Neural progenitor cell (in vitro differentiated cells): ENCODE measurements at regions not wholly inside any gene's neighbourhood (a gene's known extent, or its start where the extent isn't known, plus 50 kb on each side); places are given as distances from the start of the nearest gene placed in this dataset.

Experiments
- DNase-seq: peaks from one replicate; pipeline ENCODE4 v3.0.0-alpha.2; 2016; ENCODE audit warnings: low spot score
- H2AFZ ChIP-seq: fragments of 200-600 bp; sonication (generic); replicated peaks from 2 replicates; pipeline ENCODE4 v1.6.1; 2016; ENCODE audit warnings: antibody characterized with exemption
- H3F3A ChIP-seq: fragments of 200-600 bp; sonication (generic); 2 replicates; pipeline ENCODE4 v1.6.1; 2016; ENCODE audit warnings: antibody characterized with exemption, low read depth
- H3K27ac ChIP-seq: fragments of 200-600 bp; sonication (generic); 2 replicates; pipeline ENCODE4 v1.5.1; 2016; ENCODE audit warnings: mild to moderate bottlenecking
- H3K27me3 ChIP-seq: fragments of 200-600 bp; sonication (generic); 2 replicates; pipeline ENCODE4 v1.6.1; 2016; ENCODE audit warnings: mild to moderate bottlenecking, moderate library complexity
- H3K36me3 ChIP-seq: fragments of 200-600 bp; sonication (generic); 2 replicates; pipeline ENCODE4 v1.5.1; 2016
- H3K4me1 ChIP-seq: fragments of 200-600 bp; sonication (generic); 2 replicates; pipeline ENCODE4 v1.6.1; 2016; ENCODE audit warnings: mixed run types
- H3K4me2 ChIP-seq: fragments of 200-600 bp; sonication (generic); 2 replicates; pipeline ENCODE4 v1.6.1; 2016
- H3K4me3 ChIP-seq: fragments of 200-600 bp; sonication (generic); 2 replicates; pipeline ENCODE4 v1.5.1; 2016
- H3K79me2 ChIP-seq: fragments of 200-600 bp; sonication (generic); 2 replicates; pipeline ENCODE4 v1.6.1; 2016; ENCODE audit warnings: low read depth
- H3K9ac ChIP-seq: fragments of 200-600 bp; sonication (generic); 2 replicates; pipeline ENCODE4 v1.6.1; 2016
- H3K9me3 ChIP-seq: fragments of 200-600 bp; sonication (generic); 2 replicates; pipeline ENCODE4 v1.5.1; 2016; ENCODE audit warnings: low read depth
- H4K20me1 ChIP-seq: fragments of 200-600 bp; sonication (generic); 2 replicates; pipeline ENCODE4 v1.6.1; 2016; ENCODE audit warnings: low read depth
- H3K27ac Mint-ChIP-seq: 3 replicates; pipeline ENCODE4 v1.8.0; 2021; ENCODE audit warnings: mixed read lengths
- H3K27me3 Mint-ChIP-seq: 2 replicates; pipeline ENCODE4 v1.8.0; 2022; ENCODE audit warnings: low read depth, mild to moderate bottlenecking, inconsistent platforms, moderate library complexity, mixed read lengths; ENCODE audit not compliant: insufficient read depth
- H3K36me3 Mint-ChIP-seq: 3 replicates; pipeline ENCODE4 v1.8.0; 2021; ENCODE audit warnings: mixed read lengths
- H3K4me1 Mint-ChIP-seq: 3 replicates; pipeline ENCODE4 v1.8.0; 2021; ENCODE audit warnings: mixed read lengths
- H3K4me3 Mint-ChIP-seq: 3 replicates; pipeline ENCODE4 v1.8.0; 2021; ENCODE audit warnings: mild to moderate bottlenecking, moderate library complexity, mixed read lengths
- H3K9me3 Mint-ChIP-seq: 3 replicates; pipeline ENCODE4 v1.8.0; 2020; ENCODE audit warnings: mixed read lengths
- EZH2 ChIP-seq: fragments of 200-600 bp; sonication (generic); IDR thresholded peaks from 2 replicates; pipeline ENCODE4 v1.6.1; 2017; ENCODE audit warnings: antibody characterized with exemption, mild to moderate bottlenecking, moderate library complexity
- EZH2phosphoT487 ChIP-seq: fragments of 200-600 bp; sonication (generic); IDR thresholded peaks from 2 replicates; pipeline ENCODE4 v1.6.1; 2017; ENCODE audit warnings: antibody characterized with exemption
- TF ChIP-seq, protein P1 (sequence below): fragments of 200-600 bp; sonication (generic); IDR thresholded peaks from 2 replicates; pipeline ENCODE4 v1.5.1; 2017; ENCODE audit warnings: antibody characterized with exemption, mild to moderate bottlenecking

DNA sequence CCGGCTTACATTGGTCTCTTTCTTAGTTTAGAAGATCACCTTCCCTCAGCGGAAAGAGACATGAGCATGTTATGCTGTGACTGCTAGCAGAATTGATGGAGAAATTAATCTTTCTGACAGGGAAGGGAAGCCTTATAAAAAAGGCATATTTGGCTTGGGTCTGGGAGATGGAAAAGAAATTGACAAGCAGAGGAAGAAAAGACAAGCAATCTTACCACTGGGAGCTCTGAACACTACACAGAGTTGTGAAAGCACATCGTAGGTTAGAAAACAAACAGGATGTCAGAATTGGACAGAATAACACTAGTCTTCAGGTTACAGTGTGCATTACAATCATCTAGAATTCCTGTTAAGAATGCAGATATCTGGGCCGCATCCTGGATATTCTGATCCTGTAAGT is 1493.8 kb upstream of the IGFBP7 start:
- Mint-ChIP-seq H3K4me1 (no peaks in the 10 kb centered on the region), H3K27me3 (no peaks in the 10 kb centered on the region), H3K36me3 (no peaks in the 10 kb centered on the region), H3K4me3 (no peak overlapping the region), H3K9me3 (no peaks in the 10 kb centered on the region), H3K27ac (no peak overlapping the region)
- TF ChIP-seq EZH2phosphoT487, result no peak
- TF ChIP-seq EZH2, result no peak
- TF ChIP-seq, protein P1, sequence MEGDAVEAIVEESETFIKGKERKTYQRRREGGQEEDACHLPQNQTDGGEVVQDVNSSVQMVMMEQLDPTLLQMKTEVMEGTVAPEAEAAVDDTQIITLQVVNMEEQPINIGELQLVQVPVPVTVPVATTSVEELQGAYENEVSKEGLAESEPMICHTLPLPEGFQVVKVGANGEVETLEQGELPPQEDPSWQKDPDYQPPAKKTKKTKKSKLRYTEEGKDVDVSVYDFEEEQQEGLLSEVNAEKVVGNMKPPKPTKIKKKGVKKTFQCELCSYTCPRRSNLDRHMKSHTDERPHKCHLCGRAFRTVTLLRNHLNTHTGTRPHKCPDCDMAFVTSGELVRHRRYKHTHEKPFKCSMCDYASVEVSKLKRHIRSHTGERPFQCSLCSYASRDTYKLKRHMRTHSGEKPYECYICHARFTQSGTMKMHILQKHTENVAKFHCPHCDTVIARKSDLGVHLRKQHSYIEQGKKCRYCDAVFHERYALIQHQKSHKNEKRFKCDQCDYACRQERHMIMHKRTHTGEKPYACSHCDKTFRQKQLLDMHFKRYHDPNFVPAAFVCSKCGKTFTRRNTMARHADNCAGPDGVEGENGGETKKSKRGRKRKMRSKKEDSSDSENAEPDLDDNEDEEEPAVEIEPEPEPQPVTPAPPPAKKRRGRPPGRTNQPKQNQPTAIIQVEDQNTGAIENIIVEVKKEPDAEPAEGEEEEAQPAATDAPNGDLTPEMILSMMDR, result no peak
- Histone ChIP-seq H3K27ac (no peak overlapping the region), H3K79me2 (no peaks in the 10 kb centered on the region), H3F3A (no peaks in the 10 kb centered on the region), H3K36me3 (no peaks in the 10 kb centered on the region), H3K27me3 (no peaks in the 10 kb centered on the region), H4K20me1 (no peaks in the 10 kb centered on the region), H3K4me3 (no peak overlapping the region), H3K4me2 (no peak overlapping the region), H3K4me1 (no peaks in the 10 kb centered on the region), H3K9ac (no peak overlapping the region), H3K9me3 (no peaks in the 10 kb centered on the region), H2AFZ (no peak overlapping the region)
- DNase-seq, result no peak

DNA sequence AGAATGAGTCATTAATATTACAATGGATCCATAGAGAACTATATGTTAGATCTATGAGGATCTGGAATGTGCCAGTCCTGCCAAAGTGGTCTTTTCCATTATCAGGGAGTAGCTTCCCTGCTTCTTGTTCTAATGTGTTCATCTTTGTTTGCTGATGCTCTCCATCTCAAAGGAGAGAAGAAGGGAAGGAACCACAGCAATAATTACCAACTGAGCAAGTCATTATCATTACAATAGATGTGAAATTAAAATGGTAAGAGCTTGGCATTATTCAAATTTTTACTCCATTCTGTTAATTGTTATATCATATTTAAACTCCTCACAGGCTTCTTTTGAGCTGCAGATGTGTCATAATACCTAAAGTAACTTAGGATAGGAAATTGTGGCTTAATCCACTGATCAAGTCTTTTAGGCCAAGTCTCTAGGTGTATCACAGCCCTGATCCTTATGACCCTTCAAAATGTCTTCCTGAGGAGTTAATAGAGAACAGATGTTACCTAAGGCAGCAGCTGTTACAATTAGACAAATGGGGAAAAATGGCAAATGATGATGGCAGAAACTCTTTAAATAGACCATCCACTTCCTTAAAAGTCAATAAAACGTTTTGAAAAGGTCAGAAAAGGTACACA is 1492.7 kb upstream of the IGFBP7 start:
- H3K36me3 Mint-ChIP-seq, result no peaks in the 10 kb centered on the region
- Histone ChIP-seq H3K4me1 (no peaks in the 10 kb centered on the region), H3K4me2 (no peak overlapping the region), H3F3A (no peaks in the 10 kb centered on the region), H3K9me3 (no peaks in the 10 kb centered on the region), H2AFZ (no peak overlapping the region), H3K9ac (no peak overlapping the region), H3K4me3 (no peak overlapping the region), H4K20me1 (no peaks in the 10 kb centered on the region), H3K79me2 (no peaks in the 10 kb centered on the region), H3K27ac (no peak overlapping the region), H3K36me3 (no peaks in the 10 kb centered on the region), H3K27me3 (no peaks in the 10 kb centered on the region)
- no peak overlapping the region for H3K4me3 Mint-ChIP-seq
- H3K27me3 Mint-ChIP-seq, result no peaks in the 10 kb centered on the region
- H3K9me3 Mint-ChIP-seq, result no peaks in the 10 kb centered on the region
- no peak for DNase-seq
- TF ChIP-seq, protein P1, result no peak
- TF ChIP-seq EZH2phosphoT487 (no peak), EZH2 (no peak)
- H3K27ac Mint-ChIP-seq, result no peak overlapping the region
- H3K4me1 Mint-ChIP-seq, result no peaks in the 10 kb centered on the region

DNA sequence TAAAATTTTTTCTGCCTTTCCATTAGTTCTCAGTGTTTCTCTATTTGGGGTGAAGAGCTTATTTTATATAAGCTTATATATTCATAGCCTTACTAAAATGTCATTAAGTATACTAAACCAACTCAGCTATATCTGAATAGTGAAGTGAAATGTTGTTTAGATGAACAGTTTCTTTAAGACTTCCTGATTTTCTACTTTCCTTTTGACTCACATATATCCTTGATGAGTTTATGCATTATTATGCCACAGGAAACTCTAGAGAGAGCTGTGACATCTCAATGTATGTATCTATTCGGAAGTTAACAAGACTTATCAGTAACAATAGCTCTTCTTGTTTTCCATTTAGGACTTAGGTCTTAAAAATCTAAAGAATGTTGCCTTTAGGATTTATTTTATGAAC is 1491.8 kb upstream of the IGFBP7 start:
- H3K79me2 ChIP-seq, result no peaks in the 10 kb centered on the region
- no peak overlapping the region for H3K4me2 ChIP-seq
- H2AFZ ChIP-seq, result no peak overlapping the region
- Mint-ChIP-seq H3K9me3 (no peaks in the 10 kb centered on the region), H3K4me1 (no peaks in the 10 kb centered on the region), H3K27me3 (no peaks in the 10 kb centered on the region), H3K27ac (no peak overlapping the region), H3K36me3 (no peaks in the 10 kb centered on the region), H3K4me3 (no peak overlapping the region)
- no peaks in the 10 kb centered on the region for H3K9me3 ChIP-seq
- TF ChIP-seq EZH2 (no peak), EZH2phosphoT487 (no peak)
- TF ChIP-seq, protein P1, result no peak
- no peaks in the 10 kb centered on the region for H4K20me1 ChIP-seq
- H3K4me3 ChIP-seq, result no peak overlapping the region
- no peaks in the 10 kb centered on the region for H3K36me3 ChIP-seq
- DNase-seq, result no peak
- H3F3A ChIP-seq, result no peaks in the 10 kb centered on the region
- H3K4me1 ChIP-seq, result no peaks in the 10 kb centered on the region
- H3K27ac ChIP-seq, result no peak overlapping the region
- no peak overlapping the region for H3K9ac ChIP-seq
- H3K27me3 ChIP-seq, result no peaks in the 10 kb centered on the region
